ENCODE measurements at regions not wholly inside any gene's neighbourhood (a gene's known extent, or its start where the extent isn't known, plus 50 kb on each side); places are given as distances from the start of the nearest gene placed in this dataset.

DNA sequence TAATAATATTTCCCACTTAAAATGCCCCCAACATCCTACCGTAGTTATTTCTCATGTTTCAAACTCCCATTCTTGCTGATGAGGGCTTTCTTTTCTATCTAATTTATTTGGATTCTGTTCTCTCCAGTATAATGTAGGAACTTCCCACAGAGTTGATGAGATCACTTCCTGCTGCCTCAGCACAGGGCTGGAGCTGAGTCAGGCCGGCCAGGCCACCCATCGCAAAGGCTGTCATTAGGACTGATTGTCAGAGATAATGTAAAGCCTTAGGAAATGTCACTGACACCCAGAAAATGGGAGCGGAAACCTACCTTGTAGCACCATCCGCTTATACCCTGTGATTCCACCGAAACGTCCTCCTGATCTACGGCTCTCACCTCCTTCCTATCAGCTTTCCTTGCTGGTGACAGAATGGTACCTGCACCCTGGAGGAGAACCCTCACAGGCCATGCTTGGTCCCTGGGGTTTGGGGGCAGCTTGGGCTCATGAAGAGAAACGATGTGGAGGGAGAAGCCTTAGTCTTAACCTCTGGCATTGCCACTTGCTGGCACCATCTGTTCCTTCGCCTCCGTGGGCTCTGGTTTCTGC lies 672.8 kb upstream of the ID2 start:
- H3K4me3 ChIP-seq (ENCODE audit: low read depth, low read length): no peak overlapping the region
- no peak for TF ChIP-seq CTCF (IDR thresholded peaks at IDR 0.05; ENCODE audit: low read depth, low read length)

DNA sequence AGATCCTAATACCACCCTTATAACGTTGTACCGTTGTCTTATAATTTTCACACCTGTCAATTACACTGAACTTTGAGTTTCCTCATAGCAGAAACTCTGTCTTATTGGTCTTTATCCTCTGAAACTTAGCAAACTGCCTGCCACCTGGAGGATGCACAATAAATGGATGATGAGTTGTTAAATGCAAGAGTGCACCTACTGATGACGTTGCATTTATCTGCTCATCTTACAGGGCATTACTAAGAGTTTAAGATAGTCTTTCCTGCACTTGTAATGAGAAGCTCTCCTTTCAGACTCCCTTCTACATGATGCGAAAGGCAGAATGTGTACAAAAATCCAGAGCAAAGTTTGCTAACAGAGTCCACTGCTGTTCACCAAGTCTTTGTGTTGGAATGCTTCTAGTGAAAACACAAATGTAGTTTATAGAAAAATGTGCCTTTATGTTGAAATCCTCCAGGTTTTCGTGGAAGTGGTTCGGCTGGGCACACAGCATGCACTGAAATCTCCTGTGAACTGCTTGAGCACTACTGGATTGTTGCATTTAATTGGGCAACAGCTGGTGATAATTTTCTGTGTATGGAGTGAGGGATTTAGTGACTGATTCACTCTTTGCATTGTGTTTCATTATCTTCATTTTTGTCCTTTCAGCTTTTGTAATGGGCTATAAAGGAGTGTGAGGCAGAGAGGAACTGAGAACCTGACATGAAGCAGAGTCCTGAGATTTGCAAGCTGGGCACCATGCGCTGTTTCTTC lies 665.8 kb upstream of the ID2 start:
- no peak for TF ChIP-seq CTCF (IDR thresholded peaks at IDR 0.05; ENCODE audit: low read depth, low read length)
- no peak overlapping the region for H3K4me3 ChIP-seq (ENCODE audit: low read depth, low read length)

GRCh38 chr2:8016688-8017087 lies 665.2 kb upstream of the ID2 start:
- no peak overlapping the region for H3K4me3 ChIP-seq (ENCODE audit: low read depth, low read length)
- TF ChIP-seq CTCF (IDR thresholded peaks at IDR 0.05; ENCODE audit: low read depth, low read length): no peak

- H3K4me3 ChIP-seq (ENCODE audit: low read depth, low read length): no peak overlapping the region
- TF ChIP-seq CTCF (IDR thresholded peaks at IDR 0.05; ENCODE audit: low read depth, low read length): no peak
These were observed 662.9 kb upstream of the ID2 start for GRCh38 chr2:8018956-8019355.

DNA sequence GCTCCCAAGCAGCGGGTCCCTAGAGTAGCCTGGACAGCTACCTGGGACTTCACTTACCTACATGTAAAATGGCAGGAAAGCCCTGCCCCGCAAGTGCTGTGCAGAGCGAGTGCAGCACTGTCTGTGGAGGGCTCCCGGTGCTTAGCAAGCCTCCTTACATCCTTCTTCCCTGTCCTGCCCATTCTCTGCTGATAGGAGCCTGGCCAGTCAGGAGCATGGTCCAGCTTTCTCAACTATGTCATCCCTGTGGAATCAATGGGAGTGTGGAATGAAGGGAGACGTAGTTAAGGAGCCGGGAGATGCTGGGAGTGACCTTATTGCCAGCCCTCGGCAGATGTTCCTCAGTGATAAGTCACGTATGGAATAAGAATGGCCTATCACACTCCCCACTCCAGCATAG lies 661.9 kb upstream of the ID2 start:
- no peak for TF ChIP-seq CTCF (IDR thresholded peaks at IDR 0.05; ENCODE audit: low read depth, low read length)

DNA sequence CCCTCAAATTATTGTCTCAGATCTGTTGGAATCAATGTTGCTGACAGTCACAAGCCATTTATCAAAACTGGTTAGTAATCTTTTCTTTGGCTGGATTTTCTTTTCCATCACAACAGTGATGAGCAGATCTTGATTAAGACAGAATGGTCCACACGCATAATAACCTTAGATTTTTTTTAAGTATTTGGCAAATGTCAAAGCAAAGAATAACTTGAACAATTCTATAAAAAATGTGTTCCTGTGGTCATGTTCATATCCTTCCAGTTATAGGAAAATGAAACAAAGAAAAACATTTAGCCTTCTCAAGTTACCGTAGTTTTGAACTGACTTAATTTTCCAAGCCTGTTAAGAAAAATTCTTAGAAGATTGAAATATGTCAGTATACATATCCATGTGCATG lies 659.9 kb upstream of the ID2 start:
- no peak for TF ChIP-seq CTCF (IDR thresholded peaks at IDR 0.05; ENCODE audit: low read depth, low read length)
- H3K4me3 ChIP-seq (ENCODE audit: low read depth, low read length): no peak overlapping the region

More for the DNA sequence above, 661.9 kb upstream of the ID2 start:
- no peak overlapping the region for H3K4me3 ChIP-seq (ENCODE audit: low read depth, low read length)

GRCh38 chr2:8022908-8023640 lies 658.8 kb upstream of the ID2 start:
- no peak for TF ChIP-seq CTCF (IDR thresholded peaks at IDR 0.05; ENCODE audit: low read depth, low read length)
- no peak overlapping the region for H3K4me3 ChIP-seq (ENCODE audit: low read depth, low read length)
